ENCODE measurements at regions not wholly inside any gene's neighbourhood (a gene's known extent, or its start where the extent isn't known, plus 50 kb on each side); places are given as distances from the start of the nearest gene placed in this dataset.

DNA sequence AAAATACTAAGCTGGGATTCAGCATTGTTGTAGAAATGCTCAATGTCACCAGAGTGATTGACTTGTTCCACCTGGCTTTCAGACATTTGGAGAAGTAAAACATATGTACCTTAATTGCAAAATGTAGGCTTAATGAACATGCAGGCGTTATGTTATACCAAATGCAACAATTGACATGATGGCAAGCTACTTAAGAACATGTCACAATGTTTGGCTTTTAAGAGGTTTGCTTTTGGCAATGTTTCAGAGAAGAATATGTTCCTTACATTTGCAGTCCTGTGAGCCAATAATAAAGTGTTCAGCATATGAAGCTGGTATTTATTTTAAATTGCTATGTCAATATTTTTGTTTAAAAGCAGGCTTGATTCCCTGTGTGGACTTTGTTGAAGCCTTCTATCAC, 111.7 kb upstream of the NUDT12 start:
- no peak for TF ChIP-seq POLR2A (IDR thresholded peaks at IDR 0.05)
- TF ChIP-seq, protein P1, sequence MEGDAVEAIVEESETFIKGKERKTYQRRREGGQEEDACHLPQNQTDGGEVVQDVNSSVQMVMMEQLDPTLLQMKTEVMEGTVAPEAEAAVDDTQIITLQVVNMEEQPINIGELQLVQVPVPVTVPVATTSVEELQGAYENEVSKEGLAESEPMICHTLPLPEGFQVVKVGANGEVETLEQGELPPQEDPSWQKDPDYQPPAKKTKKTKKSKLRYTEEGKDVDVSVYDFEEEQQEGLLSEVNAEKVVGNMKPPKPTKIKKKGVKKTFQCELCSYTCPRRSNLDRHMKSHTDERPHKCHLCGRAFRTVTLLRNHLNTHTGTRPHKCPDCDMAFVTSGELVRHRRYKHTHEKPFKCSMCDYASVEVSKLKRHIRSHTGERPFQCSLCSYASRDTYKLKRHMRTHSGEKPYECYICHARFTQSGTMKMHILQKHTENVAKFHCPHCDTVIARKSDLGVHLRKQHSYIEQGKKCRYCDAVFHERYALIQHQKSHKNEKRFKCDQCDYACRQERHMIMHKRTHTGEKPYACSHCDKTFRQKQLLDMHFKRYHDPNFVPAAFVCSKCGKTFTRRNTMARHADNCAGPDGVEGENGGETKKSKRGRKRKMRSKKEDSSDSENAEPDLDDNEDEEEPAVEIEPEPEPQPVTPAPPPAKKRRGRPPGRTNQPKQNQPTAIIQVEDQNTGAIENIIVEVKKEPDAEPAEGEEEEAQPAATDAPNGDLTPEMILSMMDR (IDR thresholded peaks at IDR 0.05), result no peak
